Naive thymus-derived CD4-positive, alpha-beta T cell (primary cell): ENCODE measurements at regions not wholly inside any gene's neighbourhood (a gene's known extent, or its start where the extent isn't known, plus 50 kb on each side); places are given as distances from the start of the nearest gene placed in this dataset.

ENCODE experiments used
- ATAC-seq: fragments of 150-1000 bp; cut with Tn5 transposase; 2 replicates; pipeline ENCODE4 v1.10.0; 2021; ENCODE audit warnings: mild to moderate bottlenecking, moderate library complexity
- CTCF ChIA-PET: fragments of 350-600 bp; sonication (Branson Sonifier 250); formaldehyde crosslinking; loops from one replicate; lab custom pipeline; 2021; ENCODE audit warnings: antibody characterized with exemption; lab: Charles Lee
- POLR2A ChIA-PET: fragments of 350-600 bp; sonication (Branson Sonifier 250); formaldehyde crosslinking; loops from one replicate; lab custom pipeline; 2021; ENCODE audit warnings: antibody characterized with exemption, inconsistent platforms; lab: Charles Lee
- DNase-seq, 9 donors: peaks; one replicate each; pipeline versions ENCODE4 v3.0.0 to v3.0.0-alpha.2; 2020 to 2022; ENCODE audit warnings: mixed read lengths in 1 of 9
- H3K27ac ChIP-seq: one replicate; pipeline ENCODE4 v1.7.0; 2013; ENCODE audit warnings: mild to moderate bottlenecking, low read depth, low read length, moderate library complexity
- H3K27me3 ChIP-seq, 2 donors: one replicate each; pipeline ENCODE4 v1.7.0; 2013; ENCODE audit warnings: low read length in 2 of 2, mild to moderate bottlenecking in 2 of 2, moderate library complexity in 2 of 2; ENCODE audit not compliant: control insufficient read depth in 2 of 2, insufficient read depth in 2 of 2
- H3K36me3 ChIP-seq, 3 experiments: 1 replicate in 2 of 3; 2 replicates in 1 of 3; pipeline ENCODE4 v1.7.0; 2013; ENCODE audit warnings: low read length in 3 of 3, mild to moderate bottlenecking in 3 of 3, moderate library complexity in 1 of 3; ENCODE audit not compliant: insufficient read depth in 3 of 3, control insufficient read depth in 2 of 3
- H3K4me1 ChIP-seq, 2 donors: one replicate each; pipeline ENCODE4 v1.7.0; 2013; ENCODE audit warnings: low read length in 2 of 2, mild to moderate bottlenecking in 2 of 2, moderate library complexity in 1 of 2; ENCODE audit not compliant: control insufficient read depth in 2 of 2, insufficient read depth in 2 of 2
- H3K4me3 ChIP-seq: 2 replicates; pipeline ENCODE4 v1.7.0; 2013; ENCODE audit warnings: mild to moderate bottlenecking, low read length
- H3K9me3 ChIP-seq, 3 experiments: 1 replicate in 2 of 3; 2 replicates in 1 of 3; pipeline ENCODE4 v1.7.0; 2013; ENCODE audit warnings: low read length in 3 of 3; ENCODE audit not compliant: control insufficient read depth in 2 of 3
- H3K27ac Mint-ChIP-seq, 9 donors: one replicate each; pipeline ENCODE4 v1.8.0; 2020 to 2022; ENCODE audit warnings: mixed read lengths in 9 of 9, mild to moderate bottlenecking in 8 of 9, moderate library complexity in 5 of 9, inconsistent platforms in 2 of 9
- H3K27me3 Mint-ChIP-seq, 5 donors: one replicate each; pipeline ENCODE4 v1.8.0; 2021 to 2022; ENCODE audit warnings: mixed read lengths in 5 of 5, mild to moderate bottlenecking in 1 of 5
- H3K36me3 Mint-ChIP-seq, 5 donors: one replicate each; pipeline ENCODE4 v1.8.0; 2020 to 2022; ENCODE audit warnings: mixed read lengths in 5 of 5, mild to moderate bottlenecking in 3 of 5, inconsistent platforms in 1 of 5
- H3K4me1 Mint-ChIP-seq, 7 donors: one replicate each; pipeline ENCODE4 v1.8.0; 2020 to 2022; ENCODE audit warnings: mixed read lengths in 7 of 7, mild to moderate bottlenecking in 3 of 7, inconsistent platforms in 1 of 7
- H3K4me3 Mint-ChIP-seq, 10 donors: one replicate each; pipeline ENCODE4 v1.8.0; 2020 to 2022; ENCODE audit warnings: mild to moderate bottlenecking in 10 of 10, mixed read lengths in 10 of 10, moderate library complexity in 6 of 10, inconsistent platforms in 2 of 10
- H3K9me3 Mint-ChIP-seq, 11 donors: one replicate each; pipeline ENCODE4 v1.8.0; 2020 to 2022; ENCODE audit warnings: mixed read lengths in 11 of 11, mild to moderate bottlenecking in 4 of 11, inconsistent platforms in 1 of 11, moderate library complexity in 1 of 11
- intact Hi-C, 2 donors: fragments of 100-400 bp; cut with micrococcal nuclease; formaldehyde crosslinking; loops; one replicate each; pipeline ENCODE4 v1.15.1; 2023

DNA sequence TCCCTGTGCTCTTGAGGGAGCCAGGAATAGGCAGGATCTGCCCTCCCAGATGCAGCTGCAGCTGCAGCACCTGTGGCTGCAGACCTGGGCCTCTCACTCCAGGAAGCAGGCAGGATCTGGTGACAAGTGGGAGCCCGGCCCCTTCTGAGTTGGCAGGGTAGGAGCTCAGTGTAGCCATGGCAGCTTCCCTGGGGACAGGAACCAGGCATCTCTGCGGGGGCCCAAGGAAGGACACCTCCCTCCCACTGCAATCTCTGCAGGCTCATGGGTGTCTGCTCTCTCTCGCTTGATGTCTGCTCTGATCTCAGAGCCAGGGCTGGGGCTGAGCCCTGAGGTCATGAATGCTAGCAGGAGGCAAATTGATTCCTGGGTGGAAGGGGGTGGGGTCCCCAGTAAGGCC lies 592.5 kb upstream of the CA10 start:
- no peak overlapping the region for H3K27ac Mint-ChIP-seq
- H3K27me3 Mint-ChIP-seq, result no peaks in the 10 kb centered on the region
- H3K4me1 Mint-ChIP-seq, result no peaks in the 10 kb centered on the region
- Histone ChIP-seq H3K4me3 (no peak overlapping the region), H3K27me3 (no peaks in the 10 kb centered on the region), H3K9me3 (no peaks in the 10 kb centered on the region), H3K36me3 (no peaks in the 10 kb centered on the region), H3K27ac (no peak overlapping the region), H3K4me1 (no peaks in the 10 kb centered on the region)
- ChIA-PET POLR2A (no interaction called here), CTCF (no interaction called here)
- ATAC-seq, result no peak
- H3K4me3 Mint-ChIP-seq, result no peak overlapping the region
- no peaks in the 10 kb centered on the region for H3K36me3 Mint-ChIP-seq
- peaks cover 0 to 9% (median 2%) of the 10 kb centered on the region in 11 donors for H3K9me3 Mint-ChIP-seq
- DNase-seq, result no peak
- intact Hi-C loops, result no loop called here

- H3K4me1 Mint-ChIP-seq, result no peaks in the 10 kb centered on the region
- H3K9me3 ChIP-seq, result no peaks in the 10 kb centered on the region
- no peak overlapping the region for H3K27ac Mint-ChIP-seq
- H3K27me3 ChIP-seq, result no peaks in the 10 kb centered on the region
- intact Hi-C loops, result no loop called here
- H3K36me3 Mint-ChIP-seq, result no peaks in the 10 kb centered on the region
- CTCF ChIA-PET, result no interaction called here
- H3K4me3 Mint-ChIP-seq, result no peak overlapping the region
- no peaks in the 10 kb centered on the region for H3K4me1 ChIP-seq
- POLR2A ChIA-PET, result no interaction called here
- peaks cover 0 to 2% (median 0%) of the 10 kb centered on the region in 11 donors for H3K9me3 Mint-ChIP-seq
- ATAC-seq, result no peak
- no peaks in the 10 kb centered on the region for H3K27me3 Mint-ChIP-seq
- no peaks in the 10 kb centered on the region for H3K36me3 ChIP-seq
- H3K4me3 ChIP-seq, result no peak overlapping the region
- no peak overlapping the region for H3K27ac ChIP-seq
- DNase-seq, result no peak
Measured at GRCh38 chr17:52744179-52744578, 585.7 kb upstream of the CA10 start.

DNA sequence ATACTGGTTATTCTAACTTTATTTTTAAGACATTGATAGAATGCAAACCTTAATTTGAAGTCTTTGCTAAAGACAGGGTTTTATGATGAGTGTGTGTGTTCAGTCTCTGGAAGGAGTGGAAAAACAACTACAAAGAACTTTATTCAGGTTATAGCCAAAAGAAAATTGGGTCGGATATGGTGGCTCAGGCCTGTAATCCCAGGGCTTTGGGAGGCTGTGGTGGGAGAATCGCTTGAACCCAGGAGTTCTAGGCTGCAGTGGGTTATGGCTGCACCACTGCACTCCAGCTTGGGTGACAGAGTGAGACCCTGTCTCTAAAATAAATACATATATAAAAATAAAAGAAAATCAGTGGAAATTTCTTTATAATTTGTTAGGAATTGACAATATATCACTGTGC lies 581.5 kb upstream of the CA10 start:
- H3K4me3 ChIP-seq, result no peak overlapping the region
- no peaks in the 10 kb centered on the region for H3K27me3 ChIP-seq
- H3K27ac ChIP-seq, result no peak overlapping the region
- no peaks in the 10 kb centered on the region for H3K4me1 ChIP-seq
- Mint-ChIP-seq H3K4me1 (no peaks in the 10 kb centered on the region), H3K27me3 (no peaks in the 10 kb centered on the region), H3K4me3 (no peak overlapping the region), H3K9me3 (peaks cover 0 to 2% (median 0%) of the 10 kb centered on the region in 11 donors), H3K27ac (no peak overlapping the region), H3K36me3 (no peaks in the 10 kb centered on the region)
- H3K9me3 ChIP-seq, result no peaks in the 10 kb centered on the region
- DNase-seq, result no peak
- no peaks in the 10 kb centered on the region for H3K36me3 ChIP-seq
- intact Hi-C loops, result no loop called here
- CTCF ChIA-PET, result no interaction called here
- ATAC-seq, result no peak
- POLR2A ChIA-PET, result no interaction called here

DNA sequence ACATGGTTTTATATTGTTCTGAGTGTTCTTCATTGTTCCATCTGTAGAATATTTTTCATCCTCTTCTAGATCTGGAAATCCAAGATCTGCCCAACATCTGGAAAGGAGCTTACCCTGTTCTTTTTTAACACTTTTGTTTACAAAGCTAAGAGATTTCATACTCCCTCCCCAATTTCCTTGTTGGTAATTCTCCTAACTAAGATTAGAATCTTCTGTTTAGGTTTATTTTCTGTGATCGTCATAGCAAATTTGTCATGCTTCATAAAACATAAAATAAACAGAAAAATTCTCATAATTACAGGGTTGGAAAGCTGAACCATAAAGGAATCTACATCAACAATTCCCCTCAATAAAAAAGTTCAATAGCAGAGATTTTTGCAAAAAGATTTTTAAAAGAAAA lies 580.3 kb upstream of the CA10 start:
- no peak for ATAC-seq
- Histone ChIP-seq H3K27me3 (no peaks in the 10 kb centered on the region), H3K9me3 (no peaks in the 10 kb centered on the region), H3K4me1 (no peaks in the 10 kb centered on the region), H3K27ac (no peak overlapping the region), H3K36me3 (no peaks in the 10 kb centered on the region), H3K4me3 (no peak overlapping the region)
- no peak overlapping the region for H3K4me3 Mint-ChIP-seq
- no peak overlapping the region for H3K27ac Mint-ChIP-seq
- no peaks in the 10 kb centered on the region for H3K36me3 Mint-ChIP-seq
- no peak for DNase-seq
- H3K9me3 Mint-ChIP-seq, result peaks cover 0 to 7% (median 0%) of the 10 kb centered on the region in 11 donors
- POLR2A ChIA-PET, result no interaction called here
- intact Hi-C loops, result no loop called here
- CTCF ChIA-PET, result no interaction called here
- peaks cover 0 to 4% (median 0%) of the 10 kb centered on the region in 5 donors for H3K27me3 Mint-ChIP-seq
- H3K4me1 Mint-ChIP-seq, result no peaks in the 10 kb centered on the region

DNA sequence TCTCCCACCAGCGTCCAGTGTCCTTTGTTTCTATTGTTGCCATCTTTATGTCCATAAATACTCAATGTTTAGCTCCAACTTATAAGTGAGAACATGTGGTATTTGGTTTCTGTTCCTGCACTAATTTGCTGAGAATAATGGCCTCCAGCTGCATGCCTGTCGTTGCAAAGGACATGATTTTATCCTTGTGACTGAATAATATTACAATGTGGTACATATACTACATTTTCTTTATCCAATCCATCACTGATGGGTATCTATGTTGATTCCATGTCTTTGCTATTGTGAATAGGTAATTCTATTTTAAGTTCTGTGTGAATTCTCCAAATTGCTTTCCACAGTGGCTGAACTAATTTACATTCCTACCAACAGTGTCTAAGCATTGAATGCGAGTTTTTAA lies 578.6 kb upstream of the CA10 start:
- H3K4me3 ChIP-seq, result no peak overlapping the region
- ChIA-PET CTCF (no interaction called here), POLR2A (no interaction called here)
- H3K36me3 ChIP-seq, result no peaks in the 10 kb centered on the region
- H3K4me1 ChIP-seq, result no peaks in the 10 kb centered on the region
- DNase-seq (no peak), ATAC-seq (no peak)
- Mint-ChIP-seq H3K36me3 (no peaks in the 10 kb centered on the region), H3K27me3 (peaks cover 0 to 4% (median 0%) of the 10 kb centered on the region in 5 donors), H3K9me3 (peaks cover 0 to 7% (median 0%) of the 10 kb centered on the region in 11 donors), H3K4me1 (no peaks in the 10 kb centered on the region), H3K27ac (no peak overlapping the region), H3K4me3 (no peak overlapping the region)
- no peaks in the 10 kb centered on the region for H3K9me3 ChIP-seq
- no peaks in the 10 kb centered on the region for H3K27me3 ChIP-seq
- intact Hi-C loops, result no loop called here
- no peak overlapping the region for H3K27ac ChIP-seq

GRCh38 chr17:52732841-52733240 lies 574.3 kb upstream of the CA10 start:
- peaks cover 0 to 7% (median 0%) of the 10 kb centered on the region in 11 donors for H3K9me3 Mint-ChIP-seq

GRCh38 chr17:52724578-52724977 lies 566.1 kb upstream of the CA10 start:
- POLR2A ChIA-PET, result no interaction called here
- CTCF ChIA-PET, result no interaction called here

More at GRCh38 chr17:52732841-52733240, 574.3 kb upstream of the CA10 start:
- intact Hi-C loops, result no loop called here
- Mint-ChIP-seq H3K4me3 (no peak overlapping the region), H3K27ac (no peak overlapping the region), H3K27me3 (peaks cover 0 to 4% (median 0%) of the 10 kb centered on the region in 5 donors), H3K4me1 (no peaks in the 10 kb centered on the region), H3K36me3 (no peaks in the 10 kb centered on the region)
- H3K27ac ChIP-seq, result no peak overlapping the region
- H3K4me3 ChIP-seq, result no peak overlapping the region
- no peaks in the 10 kb centered on the region for H3K4me1 ChIP-seq
- no peaks in the 10 kb centered on the region for H3K27me3 ChIP-seq
- ChIA-PET CTCF (no interaction called here), POLR2A (no interaction called here)
- no peaks in the 10 kb centered on the region for H3K36me3 ChIP-seq
- H3K9me3 ChIP-seq, result no peaks in the 10 kb centered on the region
- DNase-seq (no peak), ATAC-seq (no peak)

More at GRCh38 chr17:52724578-52724977, 566.1 kb upstream of the CA10 start:
- H3K4me1 Mint-ChIP-seq, result no peaks in the 10 kb centered on the region
- no peaks in the 10 kb centered on the region for H3K36me3 Mint-ChIP-seq
- no peaks in the 10 kb centered on the region for H3K27me3 Mint-ChIP-seq
- no peak overlapping the region for H3K27ac Mint-ChIP-seq
- ATAC-seq (no peak), DNase-seq (no peak)
- H3K9me3 ChIP-seq, result no peaks in the 10 kb centered on the region
- H3K4me3 ChIP-seq, result no peak overlapping the region
- intact Hi-C loops, result no loop called here
- peaks cover 0 to 6% (median 0%) of the 10 kb centered on the region in 11 donors for H3K9me3 Mint-ChIP-seq
- H3K27me3 ChIP-seq, result no peaks in the 10 kb centered on the region
- no peak overlapping the region for H3K27ac ChIP-seq
- H3K4me1 ChIP-seq, result no peaks in the 10 kb centered on the region
- no peak overlapping the region for H3K4me3 Mint-ChIP-seq
- no peaks in the 10 kb centered on the region for H3K36me3 ChIP-seq
